ENCODE measurements at regions not wholly inside any gene's neighbourhood (a gene's known extent, or its start where the extent isn't known, plus 50 kb on each side); places are given as distances from the start of the nearest gene placed in this dataset.
"Not testable (repeated sequence)": the region's sequence is repeated elsewhere in the genome, so short reads cannot be mapped to it uniquely, and the experiment has no call there.

- DNase-seq: no peak
These were observed 303.0 kb downstream of the DAD1 start for GRCh38 chr14:22285991-22286390.

GRCh38 chr14:22282949-22283348 is 306.1 kb downstream of the DAD1 start:
- DNase-seq: no peak

DNA sequence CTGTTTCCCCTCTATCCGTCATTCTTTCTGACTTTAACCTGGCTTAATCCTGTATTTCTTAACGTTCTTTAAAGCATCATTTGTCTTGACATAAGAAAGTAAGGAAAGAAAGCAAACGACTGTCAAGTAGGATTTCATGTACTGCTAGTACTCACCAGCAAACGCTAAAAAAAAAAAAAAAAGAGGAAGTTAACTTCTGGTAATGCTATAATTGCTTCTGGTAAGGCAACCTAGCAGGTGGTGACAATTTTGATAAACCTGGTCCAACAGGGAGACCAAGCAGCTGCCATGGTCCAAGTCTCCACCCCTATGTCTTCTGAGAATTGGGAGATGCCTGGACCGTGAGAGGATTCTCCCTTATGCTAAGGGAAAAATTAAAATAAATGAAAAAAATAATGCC is 306.6 kb downstream of the DAD1 start:
- DNase-seq: no peak

- not testable (repeated sequence) for DNase-seq
These were observed 307.6 kb downstream of the DAD1 start for GRCh38 chr14:22281447-22281874.

DNA sequence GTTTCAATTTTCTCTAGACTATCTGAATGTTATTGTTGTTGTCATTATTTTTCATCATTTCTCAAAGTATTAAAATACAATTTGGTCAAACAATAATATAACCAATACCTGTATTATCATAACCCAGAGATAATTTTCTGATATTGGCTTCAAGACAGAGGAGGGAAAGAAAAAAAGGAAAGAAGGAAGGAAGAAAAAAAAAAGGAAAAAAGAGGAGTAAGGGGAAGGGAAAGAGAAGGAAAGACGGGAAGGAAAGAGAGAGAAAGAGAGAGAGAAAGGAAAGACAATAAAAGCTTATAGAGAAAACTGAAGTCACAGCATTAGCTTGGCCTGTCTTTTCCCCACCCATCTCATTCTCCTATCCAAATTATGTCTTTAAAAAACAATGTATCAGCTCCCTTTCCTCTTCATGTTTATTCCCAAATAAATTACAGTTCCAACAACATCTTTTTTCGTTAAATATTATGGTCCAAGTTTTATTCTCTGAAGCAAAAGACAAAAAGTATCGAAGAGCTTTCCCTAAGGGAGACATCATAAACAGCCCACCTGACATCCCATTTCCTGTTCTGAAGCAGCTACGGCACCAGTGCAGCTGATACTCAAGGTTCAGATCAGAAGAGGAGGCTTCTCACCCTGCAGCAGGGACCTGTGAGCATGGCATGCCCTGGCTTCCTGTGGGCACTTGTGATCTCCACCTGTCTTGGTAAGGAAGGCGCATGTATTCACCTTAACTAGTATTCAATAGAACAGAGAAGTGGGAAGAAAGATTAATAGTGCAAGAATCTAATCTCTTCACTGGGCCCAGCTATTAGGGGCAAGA is 308.3 kb downstream of the DAD1 start:
- no peak for DNase-seq

- peak; percentile 38 for DNase-seq
These were observed 311.9 kb downstream of the DAD1 start for GRCh38 chr14:22276913-22277816.

GRCh38 chr14:22271838-22272799 is 316.9 kb downstream of the DAD1 start:
- DNase-seq: no peak

GRCh38 chr14:22268875-22269274 is 320.1 kb downstream of the DAD1 start:
- peak; percentile 20 for DNase-seq

DNA sequence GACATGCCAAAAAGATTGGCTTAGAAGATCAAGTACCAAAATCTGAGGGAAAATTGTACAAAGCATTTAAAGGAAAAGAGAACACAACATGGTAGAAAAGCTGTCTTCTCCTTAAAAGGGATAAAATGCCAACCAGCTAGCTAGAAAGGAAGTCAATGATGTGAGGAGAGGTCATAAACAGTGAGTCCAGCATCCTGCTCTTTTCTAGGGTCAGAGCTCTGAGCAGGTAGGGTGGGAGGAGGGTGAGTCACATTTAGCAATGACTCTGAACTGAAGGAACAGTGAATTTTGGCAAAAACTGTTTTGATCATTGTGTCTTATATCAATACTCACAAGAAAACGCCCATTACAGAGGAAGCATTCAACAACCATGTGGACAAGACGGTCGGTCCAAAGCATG is 322.3 kb downstream of the DAD1 start:
- DNase-seq: no peak

GRCh38 chr14:22266142-22266442 is 322.9 kb downstream of the DAD1 start:
- no peak for DNase-seq

DNA sequence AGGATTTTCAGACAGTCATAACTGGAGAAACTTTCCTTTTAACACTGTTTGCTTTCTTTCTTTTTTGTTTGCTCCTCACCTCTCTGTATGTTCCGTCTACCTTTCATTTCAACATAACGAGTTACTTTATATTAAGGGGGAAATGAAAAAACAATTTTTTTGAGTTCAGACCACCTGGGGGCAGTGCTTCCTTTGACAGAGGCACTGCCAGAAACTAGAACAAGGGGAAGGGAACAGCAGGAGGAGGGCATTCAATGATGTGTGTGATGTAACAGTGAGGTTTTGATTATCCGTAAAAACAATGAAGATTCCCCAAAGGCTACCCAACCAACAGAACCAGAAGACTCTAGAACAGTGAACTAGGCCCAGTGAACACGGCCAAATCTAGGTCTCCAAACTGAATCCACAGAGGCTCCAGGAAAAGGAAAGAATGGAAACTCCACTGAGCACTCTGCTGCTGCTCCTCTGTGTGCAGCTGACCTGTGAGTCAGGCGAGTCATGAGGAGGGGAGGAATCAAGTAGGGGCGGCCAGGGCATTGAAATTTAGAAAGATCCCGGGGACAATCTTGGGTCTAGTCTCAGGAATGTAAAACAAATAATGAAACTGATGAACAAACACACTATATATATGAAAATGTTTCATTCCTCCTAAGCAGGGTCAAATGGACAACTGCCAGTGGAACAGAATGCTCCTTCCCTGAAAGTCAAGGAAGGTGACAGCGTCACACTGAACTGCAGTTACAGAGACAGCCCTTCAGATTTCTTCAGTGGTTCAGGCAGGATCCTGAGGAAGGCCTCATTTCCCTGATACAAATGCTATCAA is 323.5 kb downstream of the DAD1 start:
- no peak for DNase-seq

GRCh38 chr14:22264759-22265158 is 324.3 kb downstream of the DAD1 start:
- no peak for DNase-seq

DNA sequence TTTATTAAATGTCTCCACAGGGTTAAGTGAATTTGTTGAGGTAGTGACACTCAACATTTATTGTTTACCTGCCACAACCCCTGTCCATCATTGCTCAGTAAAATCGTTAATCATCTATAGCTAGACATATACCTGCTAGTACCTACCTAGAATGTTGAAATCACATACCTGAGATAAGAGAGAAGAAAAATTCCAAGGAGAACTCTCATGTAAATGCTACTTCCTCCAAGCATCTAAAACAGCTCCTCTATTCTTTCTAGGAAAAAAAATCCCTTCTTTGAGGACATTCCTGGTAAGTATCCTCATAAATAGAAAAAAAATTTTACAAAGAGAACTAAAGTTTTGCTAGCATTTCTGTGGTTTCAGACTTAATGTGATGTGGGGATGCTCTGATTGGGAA is 325.1 kb downstream of the DAD1 start:
- DNase-seq: no peak

DNA sequence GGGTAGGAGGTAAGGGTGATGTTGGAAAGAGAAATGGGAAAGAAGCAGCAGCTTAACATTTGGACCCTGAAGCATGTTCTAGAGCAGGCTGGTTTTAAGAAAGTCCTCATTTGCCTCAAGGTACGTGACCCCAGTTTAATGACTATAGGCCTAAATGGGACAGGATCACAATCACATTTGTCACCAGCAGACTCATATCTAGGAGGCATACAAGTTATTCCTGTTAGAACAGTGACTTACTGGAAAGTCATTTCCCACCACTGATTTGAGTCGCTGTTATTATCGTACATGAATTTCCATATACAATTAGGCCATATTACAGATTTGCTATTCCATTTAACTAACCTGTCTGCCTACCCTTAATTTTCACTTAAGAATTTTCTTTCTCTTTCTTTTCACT is 326.1 kb downstream of the DAD1 start:
- no peak for DNase-seq

DNA sequence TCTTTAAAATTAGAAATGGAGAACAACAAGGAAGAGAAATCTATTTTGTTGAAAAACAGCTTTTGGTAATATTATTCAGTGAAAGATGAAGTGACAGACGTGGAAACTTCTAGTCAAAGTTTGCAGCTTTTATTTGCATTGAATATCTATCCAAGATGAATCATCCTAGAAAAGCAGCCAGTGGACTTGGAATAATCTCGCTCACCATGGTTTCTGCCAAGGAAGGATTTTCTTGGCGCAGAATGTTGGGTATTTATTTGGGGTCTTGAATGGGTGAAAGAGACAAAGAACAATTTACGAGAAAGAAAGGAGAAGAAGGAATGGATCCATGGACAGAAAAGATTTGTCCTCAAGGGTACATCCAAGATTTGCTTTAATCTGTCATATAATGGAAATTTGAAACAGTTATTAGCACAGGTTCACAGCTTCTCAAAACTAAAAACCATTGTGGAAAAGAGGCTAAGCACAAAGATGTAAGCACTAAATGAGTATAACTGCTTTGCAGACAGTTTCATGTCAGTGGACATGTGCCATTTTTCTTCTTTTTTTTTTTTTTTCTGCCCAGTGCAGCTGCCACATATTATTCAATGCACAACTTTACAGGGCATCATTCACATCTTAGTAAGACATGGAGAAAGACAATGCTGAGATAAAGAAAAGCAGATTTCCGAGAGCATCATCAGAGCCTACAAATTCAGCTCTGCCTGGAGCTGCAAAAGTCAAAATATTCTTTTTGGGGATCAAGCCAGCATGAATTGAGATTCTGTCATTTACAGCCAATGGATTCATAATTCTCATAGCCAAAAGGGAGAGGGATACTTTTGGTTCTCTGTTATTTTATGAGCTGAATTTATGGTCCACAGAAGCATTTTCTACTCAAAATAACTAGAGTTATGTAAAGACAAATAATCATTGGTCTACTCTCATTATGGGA is 333.7 kb downstream of the DAD1 start:
- no peak for DNase-seq

DNA sequence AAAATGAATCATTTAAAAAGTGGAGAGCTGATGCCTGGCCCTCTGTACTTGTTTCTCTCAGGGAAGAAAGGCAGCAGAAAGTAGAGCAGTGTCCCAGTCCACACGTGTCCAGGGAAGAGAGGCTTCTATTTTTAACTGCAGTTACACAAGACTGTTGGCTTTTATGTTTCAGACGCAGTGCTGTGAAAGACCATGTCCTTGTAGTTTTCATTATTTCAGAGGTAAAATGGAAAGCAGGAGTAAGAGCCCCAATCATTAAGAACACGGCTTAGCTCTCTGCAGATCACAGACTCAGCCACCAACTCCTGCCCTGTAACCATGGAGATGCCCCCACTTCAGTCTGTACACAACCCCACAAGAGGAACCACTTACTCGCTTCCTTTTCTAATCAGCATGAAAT is 336.3 kb downstream of the DAD1 start:
- DNase-seq: no peak

DNA sequence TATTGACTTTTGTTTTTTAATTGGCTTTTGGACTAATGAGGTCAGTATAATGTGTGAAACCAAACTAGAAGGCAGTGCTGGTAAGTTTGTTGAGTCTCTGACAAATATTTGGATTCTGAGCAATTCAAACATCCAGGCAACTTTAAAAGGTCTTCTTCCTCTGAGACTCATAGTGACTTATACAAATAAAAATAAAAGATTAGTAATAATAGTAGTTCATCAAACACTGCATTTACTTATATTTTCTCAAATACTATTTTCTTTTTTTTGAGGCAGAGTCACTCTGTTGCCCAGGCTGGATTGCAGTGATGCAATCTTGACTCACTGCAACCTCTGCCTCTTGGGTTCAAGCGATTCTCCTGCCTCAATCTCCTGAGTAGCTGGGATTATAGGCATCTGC is 337.9 kb downstream of the DAD1 start:
- DNase-seq: no peak

DNA sequence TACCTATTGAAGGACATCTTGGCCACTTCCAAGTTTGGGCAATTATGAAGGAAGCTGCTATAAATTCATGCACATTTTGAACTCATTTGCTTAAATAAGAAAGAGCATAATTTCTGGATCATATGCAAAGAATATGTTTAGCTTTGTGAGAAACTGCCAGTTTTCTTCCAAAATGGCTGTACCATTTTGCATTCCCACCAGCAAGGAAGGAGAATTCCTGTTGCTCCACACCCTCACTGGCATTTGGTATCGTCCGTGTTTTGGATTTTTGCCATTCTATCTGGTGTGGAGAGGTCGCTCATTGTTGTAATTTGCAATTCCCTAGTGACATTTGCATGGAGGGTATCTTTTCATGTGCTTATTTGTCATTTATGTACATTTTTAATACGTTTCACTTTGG is 339.3 kb downstream of the DAD1 start:
- no peak for DNase-seq

DNA sequence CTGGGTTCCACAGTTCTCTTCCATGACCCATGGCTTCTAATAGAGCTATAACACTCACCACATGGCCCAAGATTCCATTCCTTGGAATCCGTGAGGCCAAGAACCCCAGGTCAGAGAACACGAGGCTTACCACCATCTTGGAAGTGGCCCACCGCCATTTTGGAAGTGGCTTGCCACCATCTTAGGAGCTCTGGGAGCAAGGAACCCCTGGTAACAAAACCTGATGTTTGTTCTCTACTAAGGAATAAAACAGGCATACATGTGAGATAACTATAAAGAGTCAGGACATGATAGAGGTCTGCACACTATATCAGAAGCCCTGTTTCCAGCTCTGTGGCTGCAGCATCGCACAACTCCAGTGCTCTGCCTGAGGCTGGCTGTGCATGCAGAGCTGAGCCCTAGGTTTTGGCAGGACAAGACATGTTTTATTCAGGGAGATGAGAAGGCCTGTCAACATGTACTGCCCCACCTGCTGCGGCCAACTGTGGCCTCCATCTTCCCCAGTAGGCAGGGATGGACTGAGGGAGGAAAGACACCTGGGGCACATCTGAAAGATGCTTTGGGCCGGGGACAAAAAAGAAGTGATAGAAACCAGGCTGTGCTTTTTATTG is 344.9 kb downstream of the DAD1 start:
- no peak for DNase-seq

DNA sequence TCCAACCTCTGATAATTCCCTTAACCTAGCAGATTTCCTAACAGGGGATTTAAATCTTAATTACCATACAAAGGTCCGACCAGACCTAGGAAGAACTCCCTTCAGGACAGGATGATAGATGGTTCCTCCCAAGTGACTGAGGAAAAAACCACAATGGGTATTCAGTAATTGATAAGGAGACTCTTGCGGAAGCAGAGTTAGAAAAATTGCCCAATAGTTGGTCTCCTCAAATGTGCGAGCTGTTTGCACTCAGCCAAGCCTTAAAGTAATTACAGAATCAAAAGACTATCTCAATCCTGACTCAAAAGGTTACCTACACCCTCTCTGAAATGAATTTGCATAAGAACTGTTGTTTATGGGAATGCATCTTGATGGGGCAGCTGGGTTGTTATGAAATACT is 350.7 kb downstream of the DAD1 start:
- not testable (repeated sequence) for DNase-seq

Measured in dermis blood vessel endothelial cell (primary cell).